ENCODE measurements at regions not wholly inside any gene's neighbourhood (a gene's known extent, or its start where the extent isn't known, plus 50 kb on each side); places are given as distances from the start of the nearest gene placed in this dataset.

DNA sequence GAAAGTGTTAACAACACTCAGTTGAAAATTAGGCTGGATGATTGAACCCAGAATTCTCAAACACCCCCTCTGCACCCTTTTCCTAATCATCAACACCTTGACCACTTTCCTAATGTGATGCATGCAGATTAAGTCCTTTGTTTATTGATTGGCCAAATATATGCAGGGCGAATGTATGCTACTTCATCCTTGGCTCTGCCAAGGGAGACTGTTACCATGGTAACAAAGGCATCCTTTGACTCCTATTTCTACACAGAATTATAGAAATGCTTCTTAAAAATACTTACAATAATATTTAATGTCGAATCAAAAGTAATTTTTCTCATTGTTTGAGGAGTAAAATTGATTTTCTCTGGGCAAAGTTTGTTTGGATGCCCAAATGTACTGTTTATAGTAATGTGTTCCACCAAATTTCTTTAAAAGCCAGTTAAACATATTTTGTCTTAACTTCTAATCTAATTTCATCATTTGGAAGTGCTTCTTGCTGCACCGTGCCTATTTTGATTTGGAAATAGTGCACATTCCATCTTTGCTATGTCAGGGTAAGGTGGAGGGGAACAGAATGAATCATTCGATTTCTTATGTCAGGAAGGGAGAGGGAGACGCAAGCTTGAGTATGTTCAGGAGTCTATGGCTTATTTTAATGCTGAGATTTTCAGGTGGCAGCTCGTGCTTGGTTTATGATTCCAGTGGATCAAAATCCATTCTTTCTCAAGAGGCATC is 1384.3 kb upstream of the WWC1 start:
- H3K4me3 ChIP-seq (replicated peaks in 1 of 3; ENCODE audit: low read depth in 2 of 3, low read length in 3 of 3): no peak overlapping the region
- intact Hi-C loops (cut with micrococcal nuclease): no loop called here
- no peaks in the 10 kb centered on the region for H4K20me1 ChIP-seq (ENCODE audit: insufficient read depth, low read length)
- Mint-ChIP-seq H3K36me3 (no peaks in the 10 kb centered on the region), H3K4me1 (no peaks in the 10 kb centered on the region), H3K9me3 (peaks cover 0 to 12% (median 3%) of the 10 kb centered on the region in 7 donors), H3K4me3 (no peak overlapping the region), H3K27me3 (ENCODE audit: low read depth in 3 of 3) (peaks cover 0 to 2% (median 0%) of the 10 kb centered on the region in 3 donors), H3K27ac (no peak overlapping the region)
- no peak overlapping the region for H3K27ac ChIP-seq (ENCODE audit: low read depth in 1 of 2, low read length in 2 of 2)
- H3K79me2 ChIP-seq (ENCODE audit: insufficient read depth, low read length): no peaks in the 10 kb centered on the region
- TF ChIP-seq CTCF (IDR thresholded peaks at IDR 0.05): no peak
- H3K27me3 ChIP-seq (ENCODE audit: control insufficient read depth in 2 of 2, insufficient read depth in 2 of 2, low read length in 2 of 2): no peaks in the 10 kb centered on the region
- H3K9ac ChIP-seq (ENCODE audit: insufficient read depth, low read length, poor library complexity, severe bottlenecking): no peak overlapping the region
- no peak overlapping the region for H2AFZ ChIP-seq (ENCODE audit: insufficient read depth, low read depth, low read length, poor library complexity, severe bottlenecking)
- H3K36me3 ChIP-seq (replicated peaks in 1 of 2; ENCODE audit: control insufficient read depth in 1 of 2, insufficient read depth in 2 of 2, low read length in 2 of 2): no peaks in the 10 kb centered on the region
- H3K9me3 ChIP-seq (replicated peaks in 1 of 2; ENCODE audit: control insufficient read depth in 1 of 2, insufficient read depth in 1 of 2, low read length in 2 of 2): peaks cover 0 to 2% of the 10 kb centered on the region in 2 donors
- no peak overlapping the region for H3K4me2 ChIP-seq (replicated peaks; ENCODE audit: extremely low read depth, low read length, poor library complexity, severe bottlenecking)
- WGBS (ENCODE audit: insufficient coverage): 100% methylated on average over 1 of the region's 6 CpGs
- DNase-seq: no peak
- no peaks in the 10 kb centered on the region for H3K4me1 ChIP-seq (ENCODE audit: control insufficient read depth in 1 of 2, insufficient read depth in 2 of 2, low read length in 2 of 2)

DNA sequence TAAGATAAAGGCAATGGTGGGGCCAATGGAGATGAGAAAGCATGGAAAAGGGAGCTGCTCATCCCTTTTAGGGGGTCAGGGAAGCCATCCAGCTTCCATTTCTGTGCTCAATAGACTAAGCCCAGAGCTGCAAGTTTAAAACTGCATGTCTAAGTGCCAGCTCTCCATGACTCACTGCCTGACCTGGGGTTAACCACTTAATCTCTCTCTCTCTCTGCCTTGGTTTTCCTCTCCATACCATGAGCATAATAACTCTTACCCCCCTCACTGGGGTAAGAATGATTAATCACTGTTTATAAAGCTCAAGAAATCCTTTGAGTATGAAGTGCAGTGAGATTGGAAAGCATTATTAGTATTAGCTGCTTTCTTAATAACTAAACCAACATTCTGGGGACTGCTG is 1382.4 kb upstream of the WWC1 start:
- no peaks in the 10 kb centered on the region for H3K4me1 Mint-ChIP-seq
- peaks cover 0 to 10% (median 5%) of the 10 kb centered on the region in 7 donors for H3K9me3 Mint-ChIP-seq
- no peak overlapping the region for H3K4me3 Mint-ChIP-seq
- Histone ChIP-seq H3K4me2 (replicated peaks; ENCODE audit: extremely low read depth, low read length, poor library complexity, severe bottlenecking) (no peak overlapping the region), H3K9me3 (replicated peaks in 1 of 2; ENCODE audit: control insufficient read depth in 1 of 2, insufficient read depth in 1 of 2, low read length in 2 of 2) (peaks cover 0 to 2% of the 10 kb centered on the region in 2 donors), H3K36me3 (replicated peaks in 1 of 2; ENCODE audit: control insufficient read depth in 1 of 2, insufficient read depth in 2 of 2, low read length in 2 of 2) (no peaks in the 10 kb centered on the region), H3K9ac (ENCODE audit: insufficient read depth, low read length, poor library complexity, severe bottlenecking) (no peak overlapping the region), H3K4me1 (ENCODE audit: control insufficient read depth in 1 of 2, insufficient read depth in 2 of 2, low read length in 2 of 2) (no peaks in the 10 kb centered on the region), H2AFZ (ENCODE audit: insufficient read depth, low read depth, low read length, poor library complexity, severe bottlenecking) (no peak overlapping the region), H3K27ac (ENCODE audit: low read depth in 1 of 2, low read length in 2 of 2) (no peak overlapping the region), H3K79me2 (ENCODE audit: insufficient read depth, low read length) (no peaks in the 10 kb centered on the region), H3K4me3 (replicated peaks in 1 of 3; ENCODE audit: low read depth in 2 of 3, low read length in 3 of 3) (no peak overlapping the region), H4K20me1 (ENCODE audit: insufficient read depth, low read length) (no peaks in the 10 kb centered on the region), H3K27me3 (ENCODE audit: control insufficient read depth in 2 of 2, insufficient read depth in 2 of 2, low read length in 2 of 2) (no peaks in the 10 kb centered on the region)
- no peak overlapping the region for H3K27ac Mint-ChIP-seq
- no peak for TF ChIP-seq CTCF (IDR thresholded peaks at IDR 0.05)
- intact Hi-C loops (cut with micrococcal nuclease): no loop called here
- DNase-seq: no peak
- no peaks in the 10 kb centered on the region for H3K27me3 Mint-ChIP-seq (ENCODE audit: low read depth in 3 of 3)
- no peaks in the 10 kb centered on the region for H3K36me3 Mint-ChIP-seq

All from CD14-positive monocyte (primary cell).